A549 (cell line): ENCODE measurements at regions not wholly inside any gene's neighbourhood (a gene's known extent, or its start where the extent isn't known, plus 50 kb on each side); places are given as distances from the start of the nearest gene placed in this dataset.
"Not testable (repeated sequence)": the region's sequence is repeated elsewhere in the genome, so short reads cannot be mapped to it uniquely, and the experiment has no call there.

Source experiments
- BHLHE40 ChIP-seq: IDR thresholded peaks from 2 replicates; pipeline ENCODE4 v1.6.1; 2012; ENCODE audit warnings: low read depth, low read length, inconsistent platforms
- CEBPB ChIP-seq, 2 experiments: fragments of >200 bp in 1 of 2; sonication (Bioruptor Twin) in 1 of 2; formaldehyde crosslinking in 1 of 2; IDR thresholded peaks; 2 replicates each; pipeline ENCODE4 v1.6.1; 2012 to 2016
- CHD2 ChIP-seq: fragments of 150-350 bp; IDR thresholded peaks from 2 replicates; pipeline ENCODE4 v1.6.1; 2014; ENCODE audit warnings: low read length; ENCODE audit not compliant: partially characterized antibody
- CTCF ChIP-seq: fragments of >200 bp; sonication (Bioruptor Twin); formaldehyde crosslinking; IDR thresholded peaks from 3 replicates; pipeline ENCODE4 v1.5.1; 2016
- GATA3 ChIP-seq: IDR thresholded peaks from 2 replicates; pipeline ENCODE4 v1.6.1; 2012; ENCODE audit warnings: borderline replicate concordance
- MAZ ChIP-seq: fragments of 150-350 bp; IDR thresholded peaks from 2 replicates; pipeline ENCODE4 v1.6.1; 2014; ENCODE audit warnings: antibody characterized with exemption, low read depth, low read length, borderline replicate concordance
- TF ChIP-seq, protein P1 (sequence below): fragments of 200-600 bp; sonication (generic); IDR thresholded peaks from 2 replicates; pipeline ENCODE4 v1.6.1; 2016; ENCODE audit warnings: antibody characterized with exemption, mild to moderate bottlenecking, moderate library complexity
- TF ChIP-seq, protein P2 (sequence below): IDR thresholded peaks from 2 replicates; pipeline ENCODE4 v1.6.1; 2012; ENCODE audit warnings: low read depth, borderline replicate concordance
- TF ChIP-seq, protein P3 (sequence below): IDR thresholded peaks from 2 replicates; pipeline ENCODE4 v1.6.1; 2012
- TF ChIP-seq, protein P4 (sequence below): IDR thresholded peaks from 2 replicates; pipeline ENCODE4 v1.6.1; 2012

GRCh38 chr18:43369311-43369710, 92.0 kb upstream of the SYT4 start:
- not testable (repeated sequence) for TF ChIP-seq CTCF; MAZ; BHLHE40; CEBPB (IDR thresholded peaks at IDR 0.05); CHD2; GATA3
- TF ChIP-seq, protein P1, sequence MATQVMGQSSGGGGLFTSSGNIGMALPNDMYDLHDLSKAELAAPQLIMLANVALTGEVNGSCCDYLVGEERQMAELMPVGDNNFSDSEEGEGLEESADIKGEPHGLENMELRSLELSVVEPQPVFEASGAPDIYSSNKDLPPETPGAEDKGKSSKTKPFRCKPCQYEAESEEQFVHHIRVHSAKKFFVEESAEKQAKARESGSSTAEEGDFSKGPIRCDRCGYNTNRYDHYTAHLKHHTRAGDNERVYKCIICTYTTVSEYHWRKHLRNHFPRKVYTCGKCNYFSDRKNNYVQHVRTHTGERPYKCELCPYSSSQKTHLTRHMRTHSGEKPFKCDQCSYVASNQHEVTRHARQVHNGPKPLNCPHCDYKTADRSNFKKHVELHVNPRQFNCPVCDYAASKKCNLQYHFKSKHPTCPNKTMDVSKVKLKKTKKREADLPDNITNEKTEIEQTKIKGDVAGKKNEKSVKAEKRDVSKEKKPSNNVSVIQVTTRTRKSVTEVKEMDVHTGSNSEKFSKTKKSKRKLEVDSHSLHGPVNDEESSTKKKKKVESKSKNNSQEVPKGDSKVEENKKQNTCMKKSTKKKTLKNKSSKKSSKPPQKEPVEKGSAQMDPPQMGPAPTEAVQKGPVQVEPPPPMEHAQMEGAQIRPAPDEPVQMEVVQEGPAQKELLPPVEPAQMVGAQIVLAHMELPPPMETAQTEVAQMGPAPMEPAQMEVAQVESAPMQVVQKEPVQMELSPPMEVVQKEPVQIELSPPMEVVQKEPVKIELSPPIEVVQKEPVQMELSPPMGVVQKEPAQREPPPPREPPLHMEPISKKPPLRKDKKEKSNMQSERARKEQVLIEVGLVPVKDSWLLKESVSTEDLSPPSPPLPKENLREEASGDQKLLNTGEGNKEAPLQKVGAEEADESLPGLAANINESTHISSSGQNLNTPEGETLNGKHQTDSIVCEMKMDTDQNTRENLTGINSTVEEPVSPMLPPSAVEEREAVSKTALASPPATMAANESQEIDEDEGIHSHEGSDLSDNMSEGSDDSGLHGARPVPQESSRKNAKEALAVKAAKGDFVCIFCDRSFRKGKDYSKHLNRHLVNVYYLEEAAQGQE = not testable (repeated sequence)
- TF ChIP-seq, protein P2, sequence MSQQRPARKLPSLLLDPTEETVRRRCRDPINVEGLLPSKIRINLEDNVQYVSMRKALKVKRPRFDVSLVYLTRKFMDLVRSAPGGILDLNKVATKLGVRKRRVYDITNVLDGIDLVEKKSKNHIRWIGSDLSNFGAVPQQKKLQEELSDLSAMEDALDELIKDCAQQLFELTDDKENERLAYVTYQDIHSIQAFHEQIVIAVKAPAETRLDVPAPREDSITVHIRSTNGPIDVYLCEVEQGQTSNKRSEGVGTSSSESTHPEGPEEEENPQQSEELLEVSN = not testable (repeated sequence)
- TF ChIP-seq, protein P3, sequence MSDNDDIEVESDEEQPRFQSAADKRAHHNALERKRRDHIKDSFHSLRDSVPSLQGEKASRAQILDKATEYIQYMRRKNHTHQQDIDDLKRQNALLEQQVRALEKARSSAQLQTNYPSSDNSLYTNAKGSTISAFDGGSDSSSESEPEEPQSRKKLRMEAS = not testable (repeated sequence)
- TF ChIP-seq, protein P4, sequence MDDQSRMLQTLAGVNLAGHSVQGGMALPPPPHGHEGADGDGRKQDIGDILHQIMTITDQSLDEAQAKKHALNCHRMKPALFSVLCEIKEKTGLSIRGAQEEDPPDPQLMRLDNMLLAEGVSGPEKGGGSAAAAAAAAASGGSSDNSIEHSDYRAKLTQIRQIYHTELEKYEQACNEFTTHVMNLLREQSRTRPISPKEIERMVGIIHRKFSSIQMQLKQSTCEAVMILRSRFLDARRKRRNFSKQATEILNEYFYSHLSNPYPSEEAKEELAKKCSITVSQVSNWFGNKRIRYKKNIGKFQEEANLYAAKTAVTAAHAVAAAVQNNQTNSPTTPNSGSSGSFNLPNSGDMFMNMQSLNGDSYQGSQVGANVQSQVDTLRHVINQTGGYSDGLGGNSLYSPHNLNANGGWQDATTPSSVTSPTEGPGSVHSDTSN = not testable (repeated sequence)
